ENCODE measurements at regions not wholly inside any gene's neighbourhood (a gene's known extent, or its start where the extent isn't known, plus 50 kb on each side); places are given as distances from the start of the nearest gene placed in this dataset.

DNA sequence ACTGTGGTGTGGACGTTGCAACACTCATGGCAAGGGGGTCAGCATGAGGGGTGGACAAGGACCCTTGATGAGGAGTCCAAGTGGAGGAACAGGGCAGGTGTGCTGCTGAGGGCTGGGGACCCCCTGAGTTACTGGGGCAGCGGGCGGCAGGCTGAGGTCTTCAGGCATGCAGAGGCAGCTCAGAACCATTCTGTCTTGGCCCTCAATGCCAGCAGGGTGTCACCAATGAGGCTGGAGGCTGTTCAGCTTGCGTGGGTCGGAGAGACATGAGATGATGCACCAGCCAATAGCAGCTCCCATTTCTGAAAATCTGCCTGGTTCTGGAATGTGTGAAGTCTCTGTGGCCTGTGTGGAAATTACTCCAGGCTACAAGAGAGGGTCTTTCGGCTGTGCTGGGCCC is 105.4 kb downstream of the INHBB start:
- Histone ChIP-seq H3K4me3 (ENCODE audit: insufficient read depth, low read depth, low read length) (no peak overlapping the region), H3K27me3 (ENCODE audit: control insufficient read depth, insufficient read depth, low read length) (no peaks in the 10 kb centered on the region; the same call in none of the 2 replicates), H3K36me3 (replicated peaks; ENCODE audit: control insufficient read depth, insufficient read depth, low read length) (no peaks in the 10 kb centered on the region)
- no peak for DNase-seq

DNA sequence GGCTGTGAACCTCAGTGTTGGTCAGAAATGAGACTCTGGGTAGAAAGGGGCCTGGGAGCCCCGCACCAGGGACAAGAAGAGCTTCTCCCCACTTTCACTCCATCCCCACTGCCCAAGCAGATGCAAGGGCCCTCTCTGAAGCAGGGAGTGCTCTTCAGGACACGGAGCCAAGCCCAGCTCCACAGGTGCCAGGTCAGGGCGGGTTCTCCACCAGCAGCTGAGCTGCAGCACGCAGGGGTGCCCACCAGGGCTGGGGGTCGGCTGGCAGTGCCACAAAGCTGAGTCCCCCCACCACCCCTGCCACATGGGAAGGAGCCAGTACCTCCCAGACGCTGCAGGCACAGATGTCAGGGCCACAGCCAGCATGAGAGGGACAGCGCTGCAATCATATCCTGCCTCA is 106.2 kb downstream of the INHBB start:
- Histone ChIP-seq H3K36me3 (replicated peaks; ENCODE audit: control insufficient read depth, insufficient read depth, low read length) (no peaks in the 10 kb centered on the region), H3K27me3 (ENCODE audit: control insufficient read depth, insufficient read depth, low read length) (no peaks in the 10 kb centered on the region; the same call in none of the 2 replicates), H3K4me3 (ENCODE audit: insufficient read depth, low read depth, low read length) (no peak overlapping the region)
- no peak for DNase-seq

DNA sequence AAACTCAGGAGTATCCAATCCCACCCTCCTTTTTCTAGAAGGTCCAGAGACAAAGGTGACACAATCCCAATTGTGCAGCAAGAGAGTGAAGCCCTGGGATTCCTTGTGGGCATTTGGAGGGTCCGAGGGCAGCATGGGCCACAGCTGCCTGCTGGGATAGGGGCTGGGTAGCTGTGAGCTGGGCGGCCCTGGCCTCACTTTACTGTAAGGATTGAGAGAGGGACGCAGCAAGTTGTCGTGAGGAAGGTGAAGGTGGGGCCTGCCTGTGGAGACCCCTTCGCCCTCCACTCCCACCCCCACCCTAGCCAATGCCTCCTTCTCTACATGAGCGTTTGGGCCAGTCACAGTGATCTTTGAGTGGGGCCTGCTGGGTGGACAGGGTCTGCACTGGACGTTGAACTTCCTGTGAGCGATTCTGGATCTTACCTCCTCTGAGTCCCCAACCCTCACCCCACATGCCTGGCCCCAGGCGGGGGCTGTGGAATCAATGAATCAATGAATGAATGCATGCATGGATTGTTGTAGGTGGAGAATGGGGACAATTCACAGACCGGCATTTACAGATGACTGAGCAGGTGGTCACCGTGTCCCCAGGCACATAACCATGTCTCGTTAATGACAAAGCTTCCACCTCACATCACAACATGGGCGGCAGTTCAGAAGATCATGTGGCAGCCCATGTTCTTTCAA is 107.2 kb downstream of the INHBB start:
- H3K36me3 ChIP-seq (replicated peaks; ENCODE audit: control insufficient read depth, insufficient read depth, low read length): no peaks in the 10 kb centered on the region
- peaks cover 2% of the 10 kb centered on the region for H3K27me3 ChIP-seq (ENCODE audit: control insufficient read depth, insufficient read depth, low read length)
- no peak overlapping the region for H3K4me3 ChIP-seq (ENCODE audit: insufficient read depth, low read depth, low read length)

DNA sequence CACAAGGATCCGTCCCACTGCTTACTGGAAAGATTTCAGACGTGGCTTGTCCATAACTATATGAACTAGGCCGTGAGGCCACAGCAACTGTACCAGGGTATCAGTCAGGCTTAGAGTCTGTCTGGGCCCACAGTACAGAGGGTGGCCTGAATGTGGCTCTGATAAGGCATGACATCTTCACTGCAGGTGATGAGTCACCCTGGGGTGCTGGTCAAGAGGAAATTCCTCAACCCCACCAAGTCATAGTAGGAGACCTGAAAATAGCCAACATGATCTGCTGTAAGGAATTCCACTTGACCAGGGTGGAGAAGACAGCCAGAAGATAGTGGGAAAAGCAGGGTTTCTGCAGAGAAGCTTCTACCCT is 107.7 kb downstream of the INHBB start:
- DNase-seq: no peak
- Histone ChIP-seq H3K4me3 (ENCODE audit: insufficient read depth, low read depth, low read length) (no peak overlapping the region), H3K36me3 (replicated peaks; ENCODE audit: control insufficient read depth, insufficient read depth, low read length) (no peaks in the 10 kb centered on the region), H3K27me3 (ENCODE audit: control insufficient read depth, insufficient read depth, low read length) (peaks cover 2% of the 10 kb centered on the region)

More for the DNA sequence above, 107.2 kb downstream of the INHBB start:
- no peak for DNase-seq

DNA sequence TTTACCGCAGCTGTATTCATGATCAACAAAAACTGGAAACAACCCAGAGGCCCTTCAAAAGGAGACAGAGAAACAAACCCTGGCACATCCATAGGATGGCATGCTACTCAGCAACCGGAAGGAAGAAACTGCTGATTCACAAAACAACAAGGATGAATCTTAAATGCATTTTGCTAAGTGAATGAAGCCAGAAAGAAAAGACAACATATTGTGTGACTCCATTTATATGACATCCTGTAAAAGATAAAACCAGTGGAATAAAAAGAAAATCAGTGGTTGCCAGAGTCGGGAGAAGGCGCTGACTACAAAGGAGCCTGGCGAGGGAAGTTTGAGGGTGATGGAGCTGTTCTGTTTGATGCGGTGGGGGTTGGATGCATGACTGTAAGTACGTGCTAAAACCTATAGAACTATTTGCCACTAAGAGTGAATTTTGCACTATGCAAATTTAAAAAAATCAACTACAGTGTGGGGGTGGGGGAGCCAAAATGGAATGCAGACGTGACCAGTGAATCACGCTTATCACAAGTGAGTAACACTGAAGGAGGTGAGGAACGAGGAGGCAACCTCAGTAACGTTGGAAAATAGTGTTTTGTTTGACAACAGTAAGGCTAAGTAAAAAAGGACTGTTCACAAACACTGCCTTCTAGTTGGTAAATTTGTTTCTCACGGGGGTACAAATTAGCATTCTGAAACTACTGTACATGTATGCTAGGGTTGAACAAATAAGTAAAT is 108.9 kb downstream of the INHBB start:
- DNase-seq: no peak
- Histone ChIP-seq H3K4me3 (ENCODE audit: insufficient read depth, low read depth, low read length) (no peak overlapping the region), H3K36me3 (replicated peaks; ENCODE audit: control insufficient read depth, insufficient read depth, low read length) (no peaks in the 10 kb centered on the region), H3K27me3 (ENCODE audit: control insufficient read depth, insufficient read depth, low read length) (peaks cover 2% of the 10 kb centered on the region)

DNA sequence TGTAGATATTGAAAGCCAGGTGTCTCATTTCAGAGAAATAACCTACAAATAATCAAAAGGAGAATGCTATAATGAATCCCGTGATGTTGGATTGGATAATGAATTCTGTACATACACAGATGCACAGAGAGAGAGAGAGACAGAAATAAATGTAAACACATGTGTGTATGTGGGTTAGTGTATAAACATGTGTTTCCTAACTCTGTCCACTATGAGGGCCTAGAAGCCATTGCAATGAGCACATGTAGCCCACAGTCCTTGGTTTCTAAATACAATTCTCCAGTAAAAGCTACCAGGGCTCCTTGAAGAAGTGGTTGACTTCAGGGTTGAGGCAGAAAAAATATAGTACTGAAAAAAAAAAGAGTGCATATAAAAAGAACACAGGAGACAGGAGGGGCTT is 109.5 kb downstream of the INHBB start:
- no peaks in the 10 kb centered on the region for H3K36me3 ChIP-seq (replicated peaks; ENCODE audit: control insufficient read depth, insufficient read depth, low read length)
- no peak overlapping the region for H3K4me3 ChIP-seq (ENCODE audit: insufficient read depth, low read depth, low read length)
- no peak for DNase-seq
- peaks cover 5% of the 10 kb centered on the region for H3K27me3 ChIP-seq (ENCODE audit: control insufficient read depth, insufficient read depth, low read length)

DNA sequence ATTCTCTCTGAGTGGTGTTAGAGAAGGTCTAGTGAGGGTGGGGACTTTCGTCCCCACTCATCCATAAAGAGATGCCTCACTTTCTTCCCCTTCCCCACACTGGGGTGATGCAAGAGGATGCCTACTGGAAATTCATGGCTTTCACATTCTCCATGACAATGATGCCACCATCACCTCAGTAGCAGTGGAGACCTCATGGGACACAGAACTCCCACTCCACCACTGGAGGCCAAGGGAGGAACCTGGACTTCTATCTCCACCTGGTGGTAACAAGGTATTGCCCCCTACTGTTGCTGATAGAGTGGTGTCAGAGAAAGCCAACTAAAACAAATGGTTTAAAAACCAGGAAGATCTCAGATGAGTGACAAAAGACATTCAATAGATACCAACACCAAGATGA is 110.9 kb downstream of the INHBB start:
- peak; percentile 81 for DNase-seq

DNA sequence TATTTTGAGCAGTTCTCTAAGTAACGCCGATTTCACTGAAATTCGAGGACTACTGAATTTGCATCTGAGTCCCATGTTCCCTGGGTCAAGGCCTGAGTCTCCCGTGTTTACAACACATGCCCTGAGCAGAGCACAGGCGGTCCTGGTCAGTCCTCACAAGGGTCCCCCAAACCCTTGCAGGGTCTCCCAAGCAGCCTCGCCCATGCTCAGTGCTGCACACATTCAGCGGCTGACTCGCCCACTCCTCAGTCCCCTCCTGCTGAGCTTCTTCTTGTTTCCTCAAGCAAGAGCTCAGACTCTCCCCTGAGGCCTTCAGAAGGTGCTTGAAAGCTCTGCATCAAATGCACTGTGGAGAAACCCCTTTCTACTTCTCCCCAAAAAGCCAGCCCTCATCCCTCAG is 114.6 kb downstream of the INHBB start:
- Histone ChIP-seq H3K27me3 (ENCODE audit: control insufficient read depth, insufficient read depth, low read length) (peaks cover 50% of the 10 kb centered on the region), H3K4me3 (ENCODE audit: insufficient read depth, low read depth, low read length) (no peak overlapping the region), H3K36me3 (replicated peaks; ENCODE audit: control insufficient read depth, insufficient read depth, low read length) (no peaks in the 10 kb centered on the region)
- no peak for DNase-seq

More for the DNA sequence above, 110.9 kb downstream of the INHBB start:
- Histone ChIP-seq H3K4me3 (ENCODE audit: insufficient read depth, low read depth, low read length) (no peak overlapping the region), H3K36me3 (replicated peaks; ENCODE audit: control insufficient read depth, insufficient read depth, low read length) (no peaks in the 10 kb centered on the region), H3K27me3 (ENCODE audit: control insufficient read depth, insufficient read depth, low read length) (peaks cover 15% of the 10 kb centered on the region)

DNA sequence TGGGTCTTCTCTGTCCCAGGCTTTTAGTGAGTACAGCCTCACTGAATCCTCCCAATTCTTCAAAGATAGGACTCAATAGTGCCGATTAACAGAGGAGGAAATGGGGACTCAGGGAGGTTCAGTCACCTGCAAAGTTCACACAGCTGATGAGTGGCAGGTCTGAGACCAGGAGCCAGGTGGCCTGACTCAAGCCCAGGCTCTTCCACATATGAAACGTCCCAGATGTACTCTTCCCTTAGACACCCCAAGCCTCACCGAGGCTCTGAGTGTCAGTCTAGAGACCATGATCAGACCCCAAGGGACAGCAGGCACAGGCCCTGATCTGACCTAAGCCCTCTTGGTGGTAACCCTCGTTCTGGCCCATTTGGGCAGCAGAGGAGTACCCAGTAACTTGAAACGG is 115.2 kb downstream of the INHBB start:
- H3K4me3 ChIP-seq (ENCODE audit: insufficient read depth, low read depth, low read length): no peak overlapping the region

DNA sequence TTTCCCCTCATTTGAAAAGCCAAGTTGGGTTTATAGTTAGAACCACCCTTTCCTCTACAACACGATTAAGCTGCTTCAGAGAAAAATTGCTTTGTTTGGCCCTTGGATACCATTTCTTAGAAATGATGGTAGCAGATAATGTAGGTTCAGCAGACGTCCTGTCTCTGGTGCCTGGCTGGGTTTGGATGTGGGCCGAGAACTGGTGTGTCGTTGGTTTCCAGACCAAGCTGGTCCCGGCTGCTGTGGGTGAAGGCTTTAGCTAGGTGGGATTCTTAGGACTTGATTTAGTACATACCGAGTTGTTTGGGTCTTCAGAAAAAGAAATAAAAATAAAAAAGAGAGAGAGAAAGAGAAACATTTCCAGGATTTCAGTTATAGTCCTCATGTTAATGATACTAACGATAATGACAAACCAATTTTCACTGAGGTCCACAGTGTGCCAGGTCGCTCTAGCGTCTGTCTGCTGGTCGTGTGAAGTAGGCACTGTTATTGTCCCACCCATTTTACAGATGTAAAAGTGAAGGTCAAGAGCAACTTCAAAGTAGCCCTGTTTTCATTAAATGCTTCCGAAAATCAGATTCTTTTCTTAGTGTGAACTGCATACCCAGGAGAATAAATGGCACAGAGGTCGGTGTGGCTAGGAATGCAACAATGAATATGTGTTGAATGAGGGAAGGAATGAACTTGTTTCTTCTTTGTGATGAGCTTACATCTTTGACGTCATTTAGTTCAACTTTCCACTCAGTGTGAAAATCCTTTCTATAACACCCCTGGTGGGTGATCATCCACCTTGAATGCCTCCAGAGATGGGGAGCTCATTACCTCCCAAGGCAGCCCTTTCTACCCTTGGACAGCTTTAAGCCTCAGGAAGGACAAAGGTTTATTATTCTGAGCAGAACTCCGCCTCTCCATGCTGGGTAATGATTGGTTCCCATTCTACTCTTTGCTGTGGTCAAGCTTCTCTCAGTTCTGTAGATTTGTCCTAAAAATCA is 115.9 kb downstream of the INHBB start:
- Histone ChIP-seq H3K27me3 (ENCODE audit: control insufficient read depth, insufficient read depth, low read length) (peaks cover 56% of the 10 kb centered on the region), H3K36me3 (replicated peaks; ENCODE audit: control insufficient read depth, insufficient read depth, low read length) (no peaks in the 10 kb centered on the region), H3K4me3 (ENCODE audit: insufficient read depth, low read depth, low read length) (no peak overlapping the region)
- no peak for DNase-seq

More for the DNA sequence above, 115.2 kb downstream of the INHBB start:
- H3K27me3 ChIP-seq (ENCODE audit: control insufficient read depth, insufficient read depth, low read length): peaks cover 53% of the 10 kb centered on the region
- DNase-seq: no peak
- no peaks in the 10 kb centered on the region for H3K36me3 ChIP-seq (replicated peaks; ENCODE audit: control insufficient read depth, insufficient read depth, low read length)

DNA sequence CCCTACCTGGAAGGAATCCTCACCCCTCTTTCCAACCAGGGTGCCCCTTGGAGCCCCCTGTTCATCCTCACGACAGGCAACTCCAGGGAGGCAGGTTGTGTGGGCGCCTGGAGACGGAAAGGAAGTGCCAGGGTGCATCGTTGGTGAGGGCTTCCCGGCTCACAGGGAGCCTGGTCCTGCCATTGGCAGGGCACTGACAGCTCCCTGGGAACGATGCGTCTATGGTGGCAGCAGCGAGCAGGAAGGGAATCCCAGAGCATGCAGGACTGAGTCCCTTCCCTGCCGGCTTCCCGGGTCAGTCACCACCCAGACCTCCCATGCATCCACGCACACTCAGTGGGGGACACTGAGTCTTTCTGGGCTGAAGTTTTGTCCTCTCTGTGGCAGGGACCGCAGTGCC is 117.6 kb downstream of the INHBB start:
- no peak for DNase-seq
- Histone ChIP-seq H3K4me3 (ENCODE audit: insufficient read depth, low read depth, low read length) (no peak overlapping the region), H3K27me3 (ENCODE audit: control insufficient read depth, insufficient read depth, low read length) (peaks cover 70% of the 10 kb centered on the region), H3K36me3 (replicated peaks; ENCODE audit: control insufficient read depth, insufficient read depth, low read length) (no peaks in the 10 kb centered on the region)

DNA sequence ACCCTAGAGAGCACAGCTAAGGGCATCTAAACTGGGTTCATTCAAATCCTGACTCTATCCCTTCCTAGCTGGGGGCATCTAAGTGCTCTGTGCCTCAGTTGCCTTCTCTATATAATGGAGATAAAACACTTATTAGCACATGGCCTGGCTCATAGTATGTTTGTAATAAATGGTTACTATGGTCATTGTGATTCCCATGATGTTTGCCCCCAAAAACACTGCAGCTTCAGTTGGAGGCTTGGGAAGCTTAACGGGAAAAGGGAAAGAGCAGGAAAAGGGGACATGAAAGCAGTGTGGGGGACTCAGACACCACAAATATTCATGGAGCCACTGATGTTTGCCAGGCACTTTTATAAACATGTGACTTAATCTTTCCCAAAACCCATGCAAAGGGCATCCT is 118.1 kb downstream of the INHBB start:
- no peak for DNase-seq
- Histone ChIP-seq H3K4me3 (ENCODE audit: insufficient read depth, low read depth, low read length) (no peak overlapping the region), H3K36me3 (replicated peaks; ENCODE audit: control insufficient read depth, insufficient read depth, low read length) (no peaks in the 10 kb centered on the region), H3K27me3 (ENCODE audit: control insufficient read depth, insufficient read depth, low read length) (peaks cover 72% of the 10 kb centered on the region)

DNA sequence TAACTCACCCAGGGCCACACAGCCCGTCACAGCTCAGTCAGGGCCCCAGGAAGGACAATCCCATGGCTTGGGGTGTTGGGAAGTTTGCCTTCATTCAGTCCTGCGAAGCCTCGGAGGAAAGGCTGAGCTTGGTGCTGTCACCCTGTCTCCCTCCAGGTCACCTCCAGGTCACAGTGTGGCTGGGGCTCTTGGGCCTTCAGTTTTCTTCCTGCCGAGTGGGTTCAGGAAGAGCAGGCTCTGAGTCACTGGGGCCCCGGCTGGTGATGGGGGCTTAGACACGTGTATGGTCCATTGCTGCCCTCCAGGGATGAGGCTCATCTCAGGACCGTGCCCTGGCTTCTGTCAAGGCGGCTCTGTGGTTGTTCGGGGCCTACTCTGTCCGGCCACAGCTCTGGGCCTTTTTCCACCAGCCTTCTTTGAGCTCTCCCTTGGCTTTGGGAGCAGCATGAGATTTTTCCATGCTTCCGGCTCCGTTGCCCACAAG is 118.6 kb downstream of the INHBB start:
- H3K4me3 ChIP-seq (ENCODE audit: insufficient read depth, low read depth, low read length): no peak overlapping the region
- peaks cover 76% of the 10 kb centered on the region for H3K27me3 ChIP-seq (ENCODE audit: control insufficient read depth, insufficient read depth, low read length)
- H3K36me3 ChIP-seq (replicated peaks; ENCODE audit: control insufficient read depth, insufficient read depth, low read length): no peaks in the 10 kb centered on the region
- DNase-seq: no peak

DNA sequence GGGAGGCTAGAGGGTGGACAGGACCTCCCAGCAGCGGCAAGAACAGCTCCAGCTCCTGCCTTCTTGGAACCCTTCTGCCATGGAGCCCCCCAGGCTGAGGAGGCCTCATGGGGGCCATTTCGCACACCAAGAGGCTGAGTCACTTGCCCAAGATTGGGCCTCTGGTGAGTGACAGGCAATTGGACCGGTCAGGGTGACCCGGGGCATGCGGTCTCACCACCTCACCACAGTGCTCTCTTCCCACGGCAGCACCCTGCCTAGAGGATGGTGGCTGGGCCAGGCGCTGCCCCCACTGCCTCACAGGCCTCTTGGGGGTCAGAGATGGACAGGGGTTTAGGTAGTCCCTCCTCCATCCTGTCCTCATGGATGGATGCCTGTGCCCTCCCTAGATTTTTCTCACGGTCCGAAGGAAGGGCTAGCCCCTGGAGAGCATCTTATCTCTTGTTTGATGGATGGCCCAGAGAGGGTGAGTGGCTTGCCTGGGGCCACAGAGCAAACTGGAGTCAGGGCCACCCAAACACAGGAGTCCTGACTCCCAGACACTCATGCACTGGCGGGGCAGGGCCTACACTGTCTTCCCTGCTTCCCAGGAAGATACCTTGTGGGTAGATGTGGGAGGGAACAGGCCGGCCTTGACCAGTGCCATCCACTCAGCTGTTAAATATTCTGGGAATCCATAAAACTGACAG is 119.2 kb downstream of the INHBB start:
- H3K27me3 ChIP-seq (ENCODE audit: control insufficient read depth, insufficient read depth, low read length): peaks cover 79% of the 10 kb centered on the region
- no peak for DNase-seq
- H3K36me3 ChIP-seq (replicated peaks; ENCODE audit: control insufficient read depth, insufficient read depth, low read length): no peaks in the 10 kb centered on the region
- no peak overlapping the region for H3K4me3 ChIP-seq (ENCODE audit: insufficient read depth, low read depth, low read length)

Data from H7 (cell line).